ENCODE measurements at regions not wholly inside any gene's neighbourhood (a gene's known extent, or its start where the extent isn't known, plus 50 kb on each side); places are given as distances from the start of the nearest gene placed in this dataset.

- TF ChIP-seq CTCF (IDR thresholded peaks at IDR 0.05) (no peak), EP300 (IDR thresholded peaks at IDR 0.05) (no peak), POLR2A (IDR thresholded peaks at IDR 0.05; ENCODE audit: low read depth) (no peak)
Measured at GRCh38 chrX:107507744-107508117, 58.3 kb downstream of the FRMPD3 start.

All from esophagus muscularis mucosa (tissue), 4 donors.